ENCODE measurements at regions not wholly inside any gene's neighbourhood (a gene's known extent, or its start where the extent isn't known, plus 50 kb on each side); places are given as distances from the start of the nearest gene placed in this dataset.

GRCh38 chr4:124055336-124055735, 657.2 kb downstream of the ANKRD50 start:
- 87% methylated on average over 1 of the region's 1 CpG for WGBS (ENCODE audit: insufficient coverage)

DNA sequence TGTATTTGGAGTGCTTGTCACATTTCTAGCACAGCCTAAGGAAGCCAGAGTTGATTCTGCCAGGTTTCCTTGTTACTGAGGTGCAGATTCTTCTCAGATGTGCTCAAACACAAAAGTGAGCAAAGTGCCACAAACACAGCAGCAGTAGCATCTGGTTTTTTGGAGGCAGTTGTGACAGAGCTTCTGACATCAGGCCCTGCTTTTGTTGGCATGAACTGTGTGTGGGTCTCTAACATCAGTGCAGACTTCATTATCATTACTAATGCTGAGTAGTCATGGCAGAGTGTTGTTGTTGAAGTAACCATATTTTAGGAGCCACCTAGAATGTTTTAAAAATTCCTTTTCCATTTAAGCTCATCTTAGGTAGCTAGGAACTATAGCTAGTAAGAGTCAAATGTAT, 656.6 kb downstream of the ANKRD50 start:
- Mint-ChIP-seq H3K36me3 (no peaks in the 10 kb centered on the region), H3K9me3 (peaks cover 10 to 18% of the 10 kb centered on the region in 2 donors), H3K27ac (no peak overlapping the region), H3K27me3 (ENCODE audit: low read depth in 2 of 2) (no peaks in the 10 kb centered on the region), H3K4me3 (no peak overlapping the region), H3K4me1 (peaks cover 7 to 9% of the 10 kb centered on the region in 2 donors)
- DNase-seq: no peak
- Histone ChIP-seq H3K9me3 (ENCODE audit: control insufficient read depth, insufficient read depth, low read length) (no peaks in the 10 kb centered on the region), H3K4me3 (ENCODE audit: low read length) (no peak overlapping the region), H3K4me1 (ENCODE audit: control insufficient read depth, insufficient read depth, low read length) (no peaks in the 10 kb centered on the region), H3K36me3 (ENCODE audit: control insufficient read depth, insufficient read depth, low read length) (no peaks in the 10 kb centered on the region), H3K27me3 (ENCODE audit: control insufficient read depth, insufficient read depth, low read length) (no peaks in the 10 kb centered on the region), H3K27ac (ENCODE audit: low read length) (no peak overlapping the region)
- TF ChIP-seq, protein P1, sequence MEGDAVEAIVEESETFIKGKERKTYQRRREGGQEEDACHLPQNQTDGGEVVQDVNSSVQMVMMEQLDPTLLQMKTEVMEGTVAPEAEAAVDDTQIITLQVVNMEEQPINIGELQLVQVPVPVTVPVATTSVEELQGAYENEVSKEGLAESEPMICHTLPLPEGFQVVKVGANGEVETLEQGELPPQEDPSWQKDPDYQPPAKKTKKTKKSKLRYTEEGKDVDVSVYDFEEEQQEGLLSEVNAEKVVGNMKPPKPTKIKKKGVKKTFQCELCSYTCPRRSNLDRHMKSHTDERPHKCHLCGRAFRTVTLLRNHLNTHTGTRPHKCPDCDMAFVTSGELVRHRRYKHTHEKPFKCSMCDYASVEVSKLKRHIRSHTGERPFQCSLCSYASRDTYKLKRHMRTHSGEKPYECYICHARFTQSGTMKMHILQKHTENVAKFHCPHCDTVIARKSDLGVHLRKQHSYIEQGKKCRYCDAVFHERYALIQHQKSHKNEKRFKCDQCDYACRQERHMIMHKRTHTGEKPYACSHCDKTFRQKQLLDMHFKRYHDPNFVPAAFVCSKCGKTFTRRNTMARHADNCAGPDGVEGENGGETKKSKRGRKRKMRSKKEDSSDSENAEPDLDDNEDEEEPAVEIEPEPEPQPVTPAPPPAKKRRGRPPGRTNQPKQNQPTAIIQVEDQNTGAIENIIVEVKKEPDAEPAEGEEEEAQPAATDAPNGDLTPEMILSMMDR (IDR thresholded peaks at IDR 0.05): no peak
- ATAC-seq: no peak
- intact Hi-C loops (cut with micrococcal nuclease): no loop called here

More at GRCh38 chr4:124055336-124055735, 657.2 kb downstream of the ANKRD50 start:
- no peak overlapping the region for H3K4me3 Mint-ChIP-seq
- no peaks in the 10 kb centered on the region for H3K4me1 ChIP-seq (ENCODE audit: control insufficient read depth, insufficient read depth, low read length)
- no peak overlapping the region for H3K27ac ChIP-seq (ENCODE audit: low read length)
- no peaks in the 10 kb centered on the region for H3K36me3 ChIP-seq (ENCODE audit: control insufficient read depth, insufficient read depth, low read length)
- no peaks in the 10 kb centered on the region for H3K27me3 ChIP-seq (ENCODE audit: control insufficient read depth, insufficient read depth, low read length)
- H3K4me3 ChIP-seq (ENCODE audit: low read length): no peak overlapping the region
- TF ChIP-seq, protein P1 (IDR thresholded peaks at IDR 0.05): no peak
- H3K9me3 ChIP-seq (ENCODE audit: control insufficient read depth, insufficient read depth, low read length): no peaks in the 10 kb centered on the region
- H3K9me3 Mint-ChIP-seq: peaks cover 10 to 16% of the 10 kb centered on the region in 2 donors
- ATAC-seq (no peak), DNase-seq (no peak)
- H3K27ac Mint-ChIP-seq: no peak overlapping the region
- H3K36me3 Mint-ChIP-seq: no peaks in the 10 kb centered on the region
- H3K4me1 Mint-ChIP-seq: peaks cover 2 to 3% of the 10 kb centered on the region in 2 donors
- intact Hi-C loops (cut with micrococcal nuclease): no loop called here
- no peaks in the 10 kb centered on the region for H3K27me3 Mint-ChIP-seq (ENCODE audit: low read depth in 2 of 2)

DNA sequence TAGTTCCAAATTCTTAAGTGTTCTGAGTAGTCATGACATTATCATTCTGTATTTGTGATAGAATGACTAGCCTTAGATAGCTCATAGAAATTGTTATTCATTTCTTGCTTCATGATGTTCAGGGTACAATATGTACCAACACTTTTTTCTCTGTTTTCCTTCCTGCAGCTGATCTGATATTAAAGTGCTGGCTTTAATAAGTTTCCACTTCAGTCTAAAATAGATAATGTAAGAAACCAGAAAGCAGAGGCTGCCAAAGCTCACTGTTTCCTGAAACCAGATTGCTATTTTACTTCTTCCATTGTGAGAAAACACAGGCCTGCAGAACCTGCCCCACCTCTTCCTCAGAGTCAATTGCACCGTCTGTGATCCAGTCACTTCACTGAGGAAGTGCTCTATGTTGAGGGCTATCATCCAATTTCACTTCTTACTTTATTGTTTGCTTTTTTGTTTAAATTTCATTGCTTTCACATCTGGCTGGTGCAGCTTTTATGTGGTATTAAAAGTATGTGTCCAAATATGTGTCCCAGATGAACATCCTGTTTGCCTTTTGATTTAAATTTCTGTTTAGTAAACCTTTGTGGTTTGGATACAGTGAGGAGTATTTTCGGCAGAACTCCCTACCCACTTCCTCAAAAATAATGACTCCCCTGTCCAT, 652.1 kb downstream of the ANKRD50 start:
- WGBS (ENCODE audit: insufficient coverage): 0% methylated on average over 1 of the region's 2 CpGs
- peaks cover 5 to 11% of the 10 kb centered on the region in 2 donors for H3K9me3 Mint-ChIP-seq
- H3K36me3 ChIP-seq (ENCODE audit: control insufficient read depth, insufficient read depth, low read length): no peaks in the 10 kb centered on the region
- H3K27ac Mint-ChIP-seq: no peak overlapping the region
- ATAC-seq: no peak
- DNase-seq: no peak
- no peaks in the 10 kb centered on the region for H3K27me3 Mint-ChIP-seq (ENCODE audit: low read depth in 2 of 2)
- no peak overlapping the region for H3K27ac ChIP-seq (ENCODE audit: low read length)
- H3K9me3 ChIP-seq (ENCODE audit: control insufficient read depth, insufficient read depth, low read length): no peaks in the 10 kb centered on the region
- TF ChIP-seq, protein P1 (IDR thresholded peaks at IDR 0.05): no peak
- no peak overlapping the region for H3K4me3 Mint-ChIP-seq
- H3K27me3 ChIP-seq (ENCODE audit: control insufficient read depth, insufficient read depth, low read length): no peaks in the 10 kb centered on the region
- intact Hi-C loops (cut with micrococcal nuclease): no loop called here
- H3K4me1 Mint-ChIP-seq: peaks cover 7 to 9% of the 10 kb centered on the region in 2 donors
- no peak overlapping the region for H3K4me3 ChIP-seq (ENCODE audit: low read length)
- H3K4me1 ChIP-seq (ENCODE audit: control insufficient read depth, insufficient read depth, low read length): no peaks in the 10 kb centered on the region
- no peaks in the 10 kb centered on the region for H3K36me3 Mint-ChIP-seq

GRCh38 chr4:124061413-124061812, 651.1 kb downstream of the ANKRD50 start:
- no peaks in the 10 kb centered on the region for H3K27me3 Mint-ChIP-seq (ENCODE audit: low read depth in 2 of 2)
- peaks cover 7 to 9% of the 10 kb centered on the region in 2 donors for H3K4me1 Mint-ChIP-seq
- H3K27ac Mint-ChIP-seq: no peak overlapping the region
- H3K9me3 Mint-ChIP-seq: peaks cover 5 to 13% of the 10 kb centered on the region in 2 donors
- DNase-seq (no peak), ATAC-seq (no peak)
- no peaks in the 10 kb centered on the region for H3K36me3 Mint-ChIP-seq
- no peaks in the 10 kb centered on the region for H3K36me3 ChIP-seq (ENCODE audit: control insufficient read depth, insufficient read depth, low read length)
- H3K4me3 Mint-ChIP-seq: no peak overlapping the region
- TF ChIP-seq, protein P1 (IDR thresholded peaks at IDR 0.05): no peak
- intact Hi-C loops (cut with micrococcal nuclease): no loop called here
- H3K4me1 ChIP-seq (ENCODE audit: control insufficient read depth, insufficient read depth, low read length): no peaks in the 10 kb centered on the region
- no peaks in the 10 kb centered on the region for H3K9me3 ChIP-seq (ENCODE audit: control insufficient read depth, insufficient read depth, low read length)
- no peak overlapping the region for H3K4me3 ChIP-seq (ENCODE audit: low read length)
- H3K27ac ChIP-seq (ENCODE audit: low read length): no peak overlapping the region
- H3K27me3 ChIP-seq (ENCODE audit: control insufficient read depth, insufficient read depth, low read length): no peaks in the 10 kb centered on the region
